ENCODE measurements at regions not wholly inside any gene's neighbourhood (a gene's known extent, or its start where the extent isn't known, plus 50 kb on each side); places are given as distances from the start of the nearest gene placed in this dataset.
"Not testable (repeated sequence)": the region's sequence is repeated elsewhere in the genome, so short reads cannot be mapped to it uniquely, and the experiment has no call there.

GRCh38 chr4:72842323-72842722, 227.2 kb downstream of the COX18 start (continued):
- TF ChIP-seq MGA (IDR thresholded peaks at IDR 0.05), result no peak
- no peak for TF ChIP-seq ZNF77 (CRISPR knock-in tag; IDR thresholded peaks at IDR 0.05)
- no peak for TF ChIP-seq THAP7 (CRISPR knock-in tag; IDR thresholded peaks at IDR 0.05)

GRCh38 chr4:72840166-72840565, 229.3 kb downstream of the COX18 start:
- H2AFZ ChIP-seq (ENCODE audit: low read depth, low read length); POLR2A ChIA-PET; H3K36me3 ChIP-seq (ENCODE audit: control insufficient read depth, insufficient read depth, low read length); FAIRE-seq; H3K9ac ChIP-seq (ENCODE audit: insufficient read depth in 1 of 2, low read depth in 2 of 2, low read length in 2 of 2); H3K79me2 ChIP-seq (ENCODE audit: control insufficient read depth, insufficient read depth, low read length); DNase-seq (ENCODE audit: extremely low read depth in 1 of 4, low spot score in 3 of 4); intact Hi-C loops (cut with micrococcal nuclease); H3K27me3 ChIP-seq (ENCODE audit: control insufficient read depth in 2 of 2, insufficient read depth in 2 of 2, low read length in 2 of 2); BruUV-seq (replicated peaks); H3K4me2 ChIP-seq (ENCODE audit: insufficient read depth, low read length); H4K20me1 ChIP-seq (replicated peaks; ENCODE audit: control insufficient read depth, insufficient read depth, low read length); in situ Hi-C loops (cut with MboI); ATAC-seq; H3K9me1 ChIP-seq (ENCODE audit: control insufficient read depth, insufficient read depth, low read length); H3K4me1 ChIP-seq (replicated peaks in 1 of 2; ENCODE audit: control insufficient read depth in 2 of 2, insufficient read depth in 2 of 2, low read length in 2 of 2); CTCF ChIA-PET (ENCODE audit: low intra/inter-chr PET ratio); H3K27ac ChIP-seq (ENCODE audit: extremely low read depth, low read depth, low read length); H3K4me3 ChIP-seq; H3K9me3 ChIP-seq (replicated peaks; ENCODE audit: control insufficient read depth, insufficient read depth, low read depth, low read length): not testable (repeated sequence)
- WGBS (ENCODE audit: insufficient coverage, low coverage, missing lambda C conversion rate), result 10% methylated on average over 1 of the region's 1 CpG
